GM12872 (cell line): ENCODE measurements at regions not wholly inside any gene's neighbourhood (a gene's known extent, or its start where the extent isn't known, plus 50 kb on each side); places are given as distances from the start of the nearest gene placed in this dataset.
A peak's percentile ranks its signal among the peaks of the same experiment; 100 is the strongest.

Source experiments
- CTCF ChIP-seq: IDR thresholded peaks from 3 replicates; pipeline ENCODE4 v1.5.1; 2011; ENCODE audit warnings: low read depth, mild to moderate bottlenecking, low read length, moderate library complexity; ENCODE audit not compliant: insufficient read depth

- no peak for TF ChIP-seq CTCF
Measured at GRCh38 chr13:59300355-59301173, 863.2 kb downstream of the DIAPH3 start.

GRCh38 chr13:59301174-59301567, 862.6 kb downstream of the DIAPH3 start:
- no peak for TF ChIP-seq CTCF

GRCh38 chr13:59303433-59303832, 860.3 kb downstream of the DIAPH3 start:
- TF ChIP-seq CTCF: no peak

GRCh38 chr13:59304596-59304995, 859.1 kb downstream of the DIAPH3 start:
- no peak for TF ChIP-seq CTCF

GRCh38 chr13:59305896-59306295, 857.8 kb downstream of the DIAPH3 start:
- TF ChIP-seq CTCF: no peak

GRCh38 chr13:59312776-59313175, 851.0 kb downstream of the DIAPH3 start:
- TF ChIP-seq CTCF: no peak

- peak; percentile 73 for TF ChIP-seq CTCF
Measured at GRCh38 chr13:59318320-59318930, 845.3 kb downstream of the DIAPH3 start.
